GM18526 (cell line): ENCODE measurements at regions not wholly inside any gene's neighbourhood (a gene's known extent, or its start where the extent isn't known, plus 50 kb on each side); places are given as distances from the start of the nearest gene placed in this dataset.

ENCODE experiments used
- POLR2A ChIP-seq: IDR thresholded peaks from 3 replicates; pipeline ENCODE4 v1.6.1; 2011; ENCODE audit not compliant: insufficient read length; ENCODE audit errors: extremely low read depth

GRCh38 chr5:8829323-8830029, 716.4 kb downstream of the SEMA5A start:
- no peak for TF ChIP-seq POLR2A

GRCh38 chr5:8831251-8831650, 714.6 kb downstream of the SEMA5A start:
- no peak for TF ChIP-seq POLR2A

- TF ChIP-seq POLR2A = no peak
Measured at GRCh38 chr5:8831854-8832253, 714.0 kb downstream of the SEMA5A start.

GRCh38 chr5:8839361-8840055, 706.4 kb downstream of the SEMA5A start:
- no peak for TF ChIP-seq POLR2A

GRCh38 chr5:8840237-8840636, 705.6 kb downstream of the SEMA5A start:
- TF ChIP-seq POLR2A = no peak

GRCh38 chr5:8842971-8843551, 702.8 kb downstream of the SEMA5A start:
- TF ChIP-seq POLR2A = no peak

- no peak for TF ChIP-seq POLR2A
Measured at GRCh38 chr5:8843771-8844170, 702.1 kb downstream of the SEMA5A start.

- no peak for TF ChIP-seq POLR2A
Measured at GRCh38 chr5:8844206-8844605, 701.7 kb downstream of the SEMA5A start.

GRCh38 chr5:8844847-8845246, 701.0 kb downstream of the SEMA5A start:
- no peak for TF ChIP-seq POLR2A

- TF ChIP-seq POLR2A = no peak
Measured at GRCh38 chr5:8845296-8845695, 700.6 kb downstream of the SEMA5A start.

GRCh38 chr5:8848366-8848765, 697.5 kb downstream of the SEMA5A start:
- TF ChIP-seq POLR2A = no peak

- no peak for TF ChIP-seq POLR2A
Measured at GRCh38 chr5:8848997-8849594, 696.8 kb downstream of the SEMA5A start.

GRCh38 chr5:8851101-8851500, 694.8 kb downstream of the SEMA5A start:
- TF ChIP-seq POLR2A = no peak

GRCh38 chr5:8857051-8857450, 688.8 kb downstream of the SEMA5A start:
- TF ChIP-seq POLR2A = no peak

GRCh38 chr5:8861764-8862163, 684.1 kb downstream of the SEMA5A start:
- TF ChIP-seq POLR2A = no peak

- TF ChIP-seq POLR2A = no peak
Measured at GRCh38 chr5:8864053-8864452, 681.8 kb downstream of the SEMA5A start.

GRCh38 chr5:8865266-8865665, 680.6 kb downstream of the SEMA5A start:
- no peak for TF ChIP-seq POLR2A
